Breast epithelium (tissue), 4 donors: ENCODE measurements at regions not wholly inside any gene's neighbourhood (a gene's known extent, or its start where the extent isn't known, plus 50 kb on each side); places are given as distances from the start of the nearest gene placed in this dataset.
"Not testable (repeated sequence)": the region's sequence is repeated elsewhere in the genome, so short reads cannot be mapped to it uniquely, and the experiment has no call there.

Experiments
- DNase-seq, 2 donors: peaks; one replicate each; pipeline ENCODE4 v3.0.0-alpha.2; 2019; ENCODE audit warnings: low spot score in 2 of 2
- H3K27ac ChIP-seq, 2 donors: fragments of 200-600 bp; sonication (generic) in 1 of 2; one replicate each; pipeline ENCODE4 v1.5.1; 2016 to 2019; ENCODE audit warnings: mild to moderate bottlenecking in 1 of 2
- H3K27me3 ChIP-seq, 2 donors: fragments of 200-600 bp; sonication (generic) in 1 of 2; one replicate each; pipeline versions ENCODE4 v1.5.1 to v1.6.0; 2017 to 2019; ENCODE audit warnings: control low read depth in 1 of 2, mild to moderate bottlenecking in 1 of 2
- H3K36me3 ChIP-seq: fragments of 200-600 bp; one replicate; pipeline ENCODE4 v1.5.1; 2019
- H3K4me1 ChIP-seq, 2 donors: fragments of 200-600 bp; sonication (generic); one replicate each; pipeline ENCODE4 v1.5.1; 2016 to 2019; ENCODE audit warnings: control low read depth in 1 of 2
- H3K4me3 ChIP-seq, 3 donors: fragments of 200-600 bp; sonication (generic); 1 replicate in 2 of 3; 2 replicates in 1 of 3; pipeline ENCODE4 v1.5.1; 2016 to 2019; ENCODE audit warnings: mild to moderate bottlenecking in 3 of 3, moderate library complexity in 2 of 3
- H3K9me3 ChIP-seq, 2 donors: fragments of 200-600 bp; sonication (generic) in 1 of 2; one replicate each; pipeline ENCODE4 v1.5.1; 2016 to 2019; ENCODE audit warnings: control low read depth in 1 of 2
- POLR2A ChIP-seq: fragments of 450-650 bp; IDR thresholded peaks from one replicate; pipeline ENCODE4 v1.6.1; 2016; ENCODE audit warnings: antibody characterized with exemption, mild to moderate bottlenecking, moderate library complexity
- POLR2AphosphoS5 ChIP-seq, 3 donors: sonication (generic); formaldehyde crosslinking; IDR thresholded peaks; one replicate each; pipeline ENCODE4 v1.6.1; 2017; ENCODE audit warnings: antibody characterized with exemption in 3 of 3
- intact Hi-C: fragments of 100-400 bp; cut with DNase I; formaldehyde crosslinking; loops from one replicate; pipeline ENCODE4 v1.15.1; 2023; ENCODE audit warnings: low total_unique reads
- TF ChIP-seq, protein P1 (sequence below), 3 donors: fragments of 450-650 bp; IDR thresholded peaks; one replicate each; pipeline ENCODE4 v1.5.1; 2016 to 2017; ENCODE audit warnings: antibody characterized with exemption in 3 of 3, mild to moderate bottlenecking in 3 of 3, moderate library complexity in 3 of 3

GRCh38 chr13:54424344-54424743 is 1395.7 kb downstream of the OLFM4 start:
- Histone ChIP-seq H3K4me1 (no peaks in the 10 kb centered on the region), H3K4me3 (no peak overlapping the region), H3K27ac (no peak overlapping the region), H3K36me3 (no peaks in the 10 kb centered on the region), H3K9me3 (no peaks in the 10 kb centered on the region), H3K27me3 (no peaks in the 10 kb centered on the region)
- TF ChIP-seq, protein P1, sequence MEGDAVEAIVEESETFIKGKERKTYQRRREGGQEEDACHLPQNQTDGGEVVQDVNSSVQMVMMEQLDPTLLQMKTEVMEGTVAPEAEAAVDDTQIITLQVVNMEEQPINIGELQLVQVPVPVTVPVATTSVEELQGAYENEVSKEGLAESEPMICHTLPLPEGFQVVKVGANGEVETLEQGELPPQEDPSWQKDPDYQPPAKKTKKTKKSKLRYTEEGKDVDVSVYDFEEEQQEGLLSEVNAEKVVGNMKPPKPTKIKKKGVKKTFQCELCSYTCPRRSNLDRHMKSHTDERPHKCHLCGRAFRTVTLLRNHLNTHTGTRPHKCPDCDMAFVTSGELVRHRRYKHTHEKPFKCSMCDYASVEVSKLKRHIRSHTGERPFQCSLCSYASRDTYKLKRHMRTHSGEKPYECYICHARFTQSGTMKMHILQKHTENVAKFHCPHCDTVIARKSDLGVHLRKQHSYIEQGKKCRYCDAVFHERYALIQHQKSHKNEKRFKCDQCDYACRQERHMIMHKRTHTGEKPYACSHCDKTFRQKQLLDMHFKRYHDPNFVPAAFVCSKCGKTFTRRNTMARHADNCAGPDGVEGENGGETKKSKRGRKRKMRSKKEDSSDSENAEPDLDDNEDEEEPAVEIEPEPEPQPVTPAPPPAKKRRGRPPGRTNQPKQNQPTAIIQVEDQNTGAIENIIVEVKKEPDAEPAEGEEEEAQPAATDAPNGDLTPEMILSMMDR (IDR thresholded peaks at IDR 0.05) = no peak
- no peak for TF ChIP-seq POLR2A
- no peak for TF ChIP-seq POLR2AphosphoS5 (IDR thresholded peaks at IDR 0.05)
- no peak for DNase-seq
- intact Hi-C loops = no loop called here

DNA sequence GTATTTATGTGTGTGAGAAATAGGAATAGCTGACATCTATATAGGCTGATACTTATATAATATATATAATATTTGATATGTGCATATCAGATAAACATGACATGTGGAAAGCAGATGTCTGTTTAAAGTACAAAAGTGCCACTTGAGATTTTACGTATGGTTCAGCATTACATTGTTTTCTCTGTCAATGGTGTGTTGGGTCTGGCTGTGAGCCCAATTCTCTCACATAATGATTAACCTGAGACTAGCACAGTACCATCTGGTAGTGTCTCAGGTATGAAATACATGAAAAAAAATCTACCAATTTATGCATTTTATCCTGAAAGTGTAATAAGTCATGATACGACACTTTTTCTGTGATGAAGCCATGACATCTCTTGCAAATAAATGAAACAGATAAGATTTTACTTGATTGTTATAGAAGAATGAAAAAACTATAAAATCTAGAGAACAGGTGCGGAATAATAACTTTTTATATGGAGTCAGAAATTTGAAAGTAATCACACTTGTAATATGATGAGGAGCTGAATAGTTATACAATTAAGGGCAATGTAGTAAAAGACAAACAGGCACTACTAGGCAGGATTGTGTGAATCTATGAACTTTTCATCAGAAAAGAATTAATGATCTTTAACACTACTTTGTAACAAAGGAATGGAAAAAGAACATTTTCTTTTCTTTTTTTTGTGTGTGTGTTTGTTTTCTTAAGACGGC is 1405.0 kb downstream of the OLFM4 start:
- TF ChIP-seq POLR2A = no peak
- TF ChIP-seq, protein P1 (IDR thresholded peaks at IDR 0.05) = no peak
- no peak for TF ChIP-seq POLR2AphosphoS5 (IDR thresholded peaks at IDR 0.05)
- H3K4me1 ChIP-seq = no peaks in the 10 kb centered on the region
- DNase-seq = no peak
- no peaks in the 10 kb centered on the region for H3K9me3 ChIP-seq
- H3K4me3 ChIP-seq = no peak overlapping the region
- no peaks in the 10 kb centered on the region for H3K27me3 ChIP-seq
- intact Hi-C loops = no loop called here
- no peaks in the 10 kb centered on the region for H3K36me3 ChIP-seq
- H3K27ac ChIP-seq = no peak overlapping the region

DNA sequence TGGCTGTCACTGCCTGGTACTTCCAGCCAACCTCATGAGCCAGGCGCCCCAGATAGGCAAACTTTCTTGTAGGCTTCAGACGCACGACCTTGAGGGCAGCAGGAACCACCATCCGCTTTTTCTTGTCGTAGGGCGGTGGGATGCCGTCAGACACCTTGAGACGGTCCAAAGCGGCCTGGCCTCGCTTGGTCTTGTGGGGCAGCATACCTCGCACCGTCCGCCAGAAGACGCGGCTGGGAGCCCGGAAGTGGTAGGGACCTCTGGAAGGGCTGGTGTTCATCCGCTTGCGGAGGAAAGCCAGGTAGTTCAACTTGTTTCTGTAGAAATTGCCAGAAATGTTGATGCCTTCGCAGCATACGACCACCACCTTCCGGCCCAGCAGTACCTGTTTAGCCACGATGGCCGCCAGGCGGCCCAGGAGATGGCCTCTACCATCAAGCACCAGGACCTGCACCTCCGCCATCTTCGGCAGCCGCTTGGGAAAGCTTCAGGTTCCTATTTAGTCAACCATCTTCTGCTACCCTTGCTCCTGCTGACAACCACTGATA is 1412.3 kb downstream of the OLFM4 start:
- H3K4me3 ChIP-seq, H3K27ac ChIP-seq, H3K36me3 ChIP-seq, DNase-seq, intact Hi-C loops, H3K27me3 ChIP-seq, H3K4me1 ChIP-seq, H3K9me3 ChIP-seq: not testable (repeated sequence)

DNA sequence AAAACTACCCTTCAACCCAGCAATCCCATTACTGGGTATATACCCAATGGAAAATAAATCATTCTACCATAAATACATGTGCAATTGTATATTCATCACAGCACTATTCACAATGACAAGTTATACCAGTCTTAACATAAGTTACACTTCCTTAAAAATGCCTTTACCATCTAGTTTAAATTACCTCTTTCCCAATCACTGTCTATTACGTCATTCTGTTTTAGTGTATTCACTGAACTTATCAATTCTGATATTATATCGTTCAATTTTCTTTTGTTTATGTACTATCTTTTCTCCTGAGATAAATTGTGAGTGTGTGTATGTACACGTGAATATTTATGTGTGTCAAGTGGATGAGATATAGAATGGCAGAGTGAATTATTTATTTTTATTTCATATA is 1416.8 kb downstream of the OLFM4 start:
- no peak for TF ChIP-seq POLR2A
- TF ChIP-seq, protein P1 (IDR thresholded peaks at IDR 0.05) = no peak
- TF ChIP-seq POLR2AphosphoS5 (IDR thresholded peaks at IDR 0.05) = no peak
- Histone ChIP-seq H3K27ac (no peak overlapping the region), H3K4me3 (no peak overlapping the region), H3K9me3 (no peaks in the 10 kb centered on the region), H3K36me3 (no peaks in the 10 kb centered on the region), H3K4me1 (no peaks in the 10 kb centered on the region), H3K27me3 (no peaks in the 10 kb centered on the region)
- intact Hi-C loops = no loop called here
- DNase-seq = no peak

- Histone ChIP-seq H3K4me3 (no peak overlapping the region), H3K4me1 (no peaks in the 10 kb centered on the region), H3K36me3 (no peaks in the 10 kb centered on the region), H3K27ac (no peak overlapping the region), H3K9me3 (no peaks in the 10 kb centered on the region), H3K27me3 (no peaks in the 10 kb centered on the region)
- no peak for DNase-seq
- TF ChIP-seq, protein P1 (IDR thresholded peaks at IDR 0.05) = no peak
- TF ChIP-seq POLR2AphosphoS5 (IDR thresholded peaks at IDR 0.05) (no peak), POLR2A (no peak)
- intact Hi-C loops = no loop called here
Measured at GRCh38 chr13:54445865-54446264, 1417.3 kb downstream of the OLFM4 start.
